PC-3 (cell line): ENCODE measurements at regions not wholly inside any gene's neighbourhood (a gene's known extent, or its start where the extent isn't known, plus 50 kb on each side); places are given as distances from the start of the nearest gene placed in this dataset.

Source experiments
- CTCF ChIP-seq: fragments of 300-600 bp; sonication (generic); conservative IDR thresholded peaks from 2 replicates; pipeline ENCODE4 v1.5.1; 2017; ENCODE audit warnings: antibody characterized with exemption, low read depth, mild to moderate bottlenecking, low read length
- EZH2phosphoT487 ChIP-seq: fragments of 300-600 bp; sonication (generic); IDR thresholded peaks from 2 replicates; pipeline ENCODE4 v1.6.1; 2018; ENCODE audit warnings: mild to moderate bottlenecking, antibody characterized with exemption, low read length, borderline replicate concordance

- TF ChIP-seq CTCF (no peak), EZH2phosphoT487 (no peak)
Observed at GRCh38 chr5:88657906-88658775, 224.8 kb downstream of the MEF2C start.
